AML-193 (cell line): ENCODE measurements at regions not wholly inside any gene's neighbourhood (a gene's known extent, or its start where the extent isn't known, plus 50 kb on each side); places are given as distances from the start of the nearest gene placed in this dataset.

Experiments
- DNase-seq, 2 experiments: peaks; one replicate each; lab custom pipeline; 2025; lab: John Stamatoyannopoulos, UW

DNA sequence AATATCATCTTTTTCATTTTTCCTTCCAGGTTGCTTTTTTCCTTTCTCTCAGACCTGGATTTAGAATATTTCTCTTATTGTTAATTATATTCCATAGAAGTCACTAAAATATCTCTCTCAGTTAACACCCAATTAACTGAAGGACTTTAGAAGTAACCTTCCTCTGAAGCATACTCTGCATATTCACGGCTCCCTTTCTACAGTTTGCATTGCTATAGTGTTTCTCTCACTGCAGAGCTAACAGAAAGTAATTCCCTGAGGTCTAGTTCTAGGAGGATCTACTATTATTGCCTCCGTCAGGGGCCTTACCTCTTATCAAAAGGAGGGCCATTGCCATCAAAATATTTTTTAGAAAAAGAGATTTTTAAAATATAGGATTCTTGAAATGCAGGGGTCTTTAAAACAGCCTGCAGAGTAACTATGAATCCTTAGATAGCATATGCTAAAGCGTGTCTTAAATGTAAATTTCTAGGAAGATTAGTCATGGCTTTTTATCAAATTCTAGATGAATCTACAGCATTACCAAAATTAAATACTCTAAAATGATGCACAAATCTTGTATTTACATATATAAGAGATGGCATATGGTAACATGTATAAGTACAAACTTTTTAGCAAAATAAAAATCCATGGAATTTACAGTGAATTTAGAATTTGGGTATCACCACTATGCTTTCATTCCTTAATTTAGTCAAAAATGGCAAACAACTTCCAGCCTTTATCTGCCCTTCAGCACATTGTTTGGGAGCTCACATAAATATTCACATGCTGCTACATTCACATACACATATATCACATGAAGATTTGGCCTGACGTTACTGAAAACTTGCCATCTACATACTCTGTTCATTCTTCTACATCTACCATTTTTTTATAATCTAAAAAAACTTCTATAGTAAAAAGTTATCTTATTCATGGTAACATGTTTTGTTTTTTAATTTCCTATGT is 696.8 kb downstream of the OTOL1 start:
- no peak for DNase-seq

DNA sequence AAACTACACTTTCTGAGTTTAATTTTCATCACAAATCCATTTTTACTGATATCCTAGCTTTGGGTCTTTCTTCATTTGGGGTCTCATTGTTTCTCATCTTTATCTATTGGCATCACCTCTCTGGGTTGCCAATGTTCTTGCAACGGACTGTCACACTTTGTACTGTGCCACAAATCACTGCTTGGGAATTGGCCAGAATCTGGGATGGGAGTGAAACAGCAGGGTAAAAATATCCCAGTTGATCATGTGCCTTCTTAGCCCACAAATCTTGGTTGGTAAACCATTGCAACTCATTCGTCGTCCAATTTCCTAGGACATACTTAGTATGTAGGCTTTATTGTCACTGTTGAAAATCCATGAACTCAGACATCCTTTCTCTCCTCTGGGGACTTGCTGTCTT is 698.5 kb downstream of the OTOL1 start:
- DNase-seq, result no peak

DNA sequence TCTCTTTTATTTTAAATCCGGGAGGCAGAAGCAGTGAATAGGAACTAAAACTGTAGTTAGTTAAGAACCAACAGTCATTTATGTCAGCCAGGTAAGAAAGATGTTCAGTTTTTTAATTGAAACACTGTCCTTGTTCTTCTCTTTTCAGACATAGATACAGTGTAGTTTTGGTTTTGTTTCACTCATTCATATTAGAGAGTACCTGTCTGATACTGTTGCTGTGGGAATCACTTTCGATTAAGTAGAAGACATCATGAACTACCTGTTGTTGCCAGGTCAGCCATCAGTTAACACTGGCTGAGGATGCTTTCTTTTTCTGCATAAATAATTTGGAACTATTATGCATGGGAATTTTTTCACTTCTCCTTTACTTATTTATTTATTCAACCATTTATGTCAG is 700.4 kb downstream of the OTOL1 start:
- no peak for DNase-seq

DNA sequence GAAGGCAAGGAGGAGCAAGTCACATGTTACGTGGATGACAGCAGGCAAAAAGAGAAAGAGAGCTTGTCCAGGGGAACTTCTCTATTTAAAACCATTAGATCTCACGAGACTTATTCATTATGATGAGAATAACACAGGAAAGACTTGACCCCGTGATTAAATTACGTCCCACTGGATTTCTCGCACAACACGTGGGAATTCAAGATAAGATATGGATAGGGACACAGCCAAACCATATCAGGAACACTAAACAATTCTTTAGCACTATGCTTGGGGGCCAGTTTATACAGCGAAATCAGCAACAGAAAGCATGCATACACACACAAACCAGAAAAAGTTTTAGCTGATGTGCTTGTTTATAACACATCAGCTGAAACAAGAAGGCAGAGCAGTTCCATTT is 704.2 kb downstream of the OTOL1 start:
- DNase-seq, result no peak

DNA sequence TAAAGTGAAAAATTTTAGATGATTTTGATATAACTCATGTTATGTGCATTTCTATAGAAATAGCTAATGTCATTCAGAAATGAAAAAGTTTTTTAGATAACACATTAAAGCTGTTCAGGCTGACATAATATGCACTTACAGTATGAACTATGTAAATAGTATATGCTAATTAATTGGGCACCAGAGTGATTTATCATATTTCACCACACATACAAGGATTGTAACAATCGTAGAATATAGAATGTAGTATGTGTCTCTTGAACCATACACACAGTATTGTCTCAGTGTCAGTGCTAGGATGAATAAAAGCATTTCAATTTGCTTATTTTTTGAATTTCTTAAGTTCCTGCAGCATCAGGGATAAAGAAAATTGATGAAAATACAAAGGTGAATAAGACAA is 710.0 kb downstream of the OTOL1 start:
- no peak for DNase-seq

DNA sequence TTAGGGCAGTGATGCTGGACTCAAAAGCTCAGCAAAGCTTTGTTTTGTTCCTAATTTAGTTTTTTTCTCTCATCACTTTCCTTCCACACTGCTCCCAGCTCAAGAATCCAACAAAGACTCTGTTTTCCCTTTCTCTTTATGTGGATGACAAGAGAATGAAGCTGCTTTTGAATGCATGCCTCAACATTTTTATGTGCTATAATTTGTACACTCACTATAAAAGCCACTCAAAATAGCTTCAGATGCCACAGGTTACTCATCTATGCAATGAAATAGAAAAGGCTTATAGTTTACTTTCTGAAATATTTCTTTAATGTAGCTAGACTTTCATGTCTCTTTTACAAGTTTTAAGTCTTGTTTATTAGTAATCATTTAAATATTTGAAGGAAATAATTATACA is 714.9 kb downstream of the OTOL1 start:
- no peak for DNase-seq

DNA sequence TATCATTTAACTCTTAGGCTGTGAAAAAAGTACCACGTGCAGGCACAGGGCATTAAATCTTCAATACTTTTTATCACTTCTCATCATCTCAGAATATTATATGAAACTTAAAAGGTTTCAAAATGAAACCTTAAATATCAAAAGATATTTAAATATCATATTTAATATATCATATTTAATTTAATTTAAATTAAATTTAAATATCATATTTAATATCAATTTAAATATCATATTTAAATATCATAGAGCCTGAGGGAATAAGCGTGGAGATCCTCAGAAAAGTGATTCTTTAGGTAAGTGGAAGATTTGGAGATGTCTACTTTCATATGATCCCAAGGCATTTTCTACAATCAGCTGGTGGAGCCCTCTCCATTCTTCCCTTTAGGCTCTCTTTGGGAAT is 716.6 kb downstream of the OTOL1 start:
- no peak for DNase-seq

DNA sequence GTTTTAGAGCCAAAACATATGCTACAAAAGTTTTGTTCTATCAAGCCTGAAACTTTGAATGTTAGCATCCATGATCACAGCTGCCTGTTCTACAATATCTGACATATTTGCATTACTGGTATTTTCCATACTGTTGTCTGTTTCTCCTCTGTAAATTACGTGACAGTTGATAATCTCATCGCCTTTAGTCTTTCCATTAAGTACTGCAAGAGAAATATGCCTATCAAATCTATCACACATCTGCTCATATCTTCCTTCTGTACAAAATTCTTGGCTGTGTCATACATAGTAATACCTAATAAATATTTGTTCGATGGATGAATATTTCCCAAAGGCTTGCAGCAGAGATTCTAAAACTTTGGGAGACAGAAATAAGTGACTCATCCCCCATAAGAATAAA is 717.3 kb downstream of the OTOL1 start:
- DNase-seq, result no peak

DNA sequence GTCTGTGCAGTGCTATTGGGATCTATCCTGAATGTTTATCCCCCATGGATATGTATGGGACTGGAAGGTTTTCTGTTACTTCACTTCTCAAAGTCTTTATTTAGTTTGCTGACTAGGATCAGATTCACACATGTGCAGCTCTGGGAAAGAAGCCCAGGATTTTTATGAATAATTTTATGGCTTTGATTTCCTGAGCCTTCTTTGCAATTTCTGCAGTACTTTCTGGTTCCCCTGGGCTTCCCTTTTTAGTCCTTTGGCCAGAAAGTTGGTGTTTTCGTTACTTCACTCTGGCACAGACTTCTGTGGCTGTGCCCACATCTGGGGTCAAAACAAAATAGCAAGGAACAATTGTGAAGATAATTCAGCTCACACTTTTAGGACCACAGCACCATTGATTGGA is 721.0 kb downstream of the OTOL1 start:
- DNase-seq, result no peak

DNA sequence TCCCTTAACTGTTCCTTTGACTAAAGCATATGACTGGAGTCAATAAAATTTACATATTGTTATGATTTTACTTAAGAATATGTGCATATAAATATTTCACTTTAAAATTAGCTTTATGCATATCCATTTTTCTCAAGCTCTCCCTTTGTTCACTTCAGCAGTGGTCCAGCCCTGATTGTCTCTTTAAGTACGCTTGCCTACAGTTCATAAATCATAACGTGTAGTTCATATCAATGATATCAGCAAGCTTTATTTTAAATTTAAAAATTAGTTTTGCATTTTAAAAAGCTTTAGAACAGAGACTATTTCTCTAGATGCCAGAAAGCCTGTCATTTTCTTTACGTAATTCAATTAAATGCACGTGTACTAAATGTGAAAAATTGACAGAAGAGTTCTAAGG is 721.9 kb downstream of the OTOL1 start:
- no peak for DNase-seq

DNA sequence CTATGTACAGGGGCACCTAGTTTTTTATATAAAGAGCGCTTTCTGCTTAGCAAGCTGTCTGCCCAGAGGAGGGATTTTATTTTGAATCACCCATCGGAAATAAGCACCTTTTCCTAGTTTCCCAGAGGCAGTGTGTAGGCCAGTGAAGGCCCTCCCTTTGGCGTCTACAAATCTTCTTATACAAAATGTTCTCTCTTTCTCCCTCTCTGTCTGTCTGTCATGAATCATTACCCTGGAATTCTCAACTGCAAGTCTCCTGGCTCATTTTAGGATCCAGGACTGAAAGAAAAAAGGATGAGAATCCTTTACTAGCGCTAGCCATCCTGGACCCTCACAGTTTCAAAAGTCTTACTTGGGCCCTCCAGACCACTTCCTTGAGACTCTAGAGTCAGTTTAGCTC is 728.1 kb downstream of the OTOL1 start:
- no peak for DNase-seq

DNA sequence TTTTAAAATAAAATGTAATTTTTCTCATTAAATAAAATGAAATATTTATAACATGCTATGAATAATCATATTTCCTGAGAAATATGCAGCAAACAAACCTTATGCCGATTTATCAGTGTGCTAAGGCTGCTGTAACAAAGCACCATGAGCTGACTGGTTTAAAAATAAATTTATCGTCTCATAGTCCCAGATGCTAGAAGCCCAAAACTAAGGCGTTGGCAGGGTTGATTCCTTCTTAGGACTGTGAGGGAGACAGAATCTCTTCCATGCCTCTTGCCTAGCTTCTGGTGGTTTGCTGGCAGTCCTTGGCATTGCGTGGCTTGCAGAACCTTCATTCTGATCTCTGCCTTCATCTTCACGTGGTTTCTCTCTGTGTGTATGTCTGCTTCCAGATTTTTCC is 740.3 kb downstream of the OTOL1 start:
- DNase-seq, result no peak

DNA sequence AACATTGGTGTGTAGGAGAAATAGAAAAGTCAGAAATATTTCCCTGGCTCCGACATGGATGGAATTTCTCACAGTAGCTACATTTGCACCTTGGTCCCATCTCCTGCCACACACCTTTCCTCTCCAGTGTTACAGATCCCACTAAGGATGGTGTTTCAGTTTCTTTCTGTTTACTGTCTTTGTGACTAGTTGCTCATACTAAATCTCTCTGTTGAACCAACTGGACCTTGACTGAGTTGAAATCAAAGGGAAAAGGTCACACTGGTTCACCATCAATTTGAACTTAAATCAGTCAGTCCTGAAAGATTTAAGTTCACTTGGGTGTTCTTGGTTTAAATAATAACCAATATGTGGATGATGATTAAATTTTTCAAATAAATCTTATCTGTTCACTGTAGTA is 754.2 kb downstream of the OTOL1 start:
- no peak for DNase-seq

DNA sequence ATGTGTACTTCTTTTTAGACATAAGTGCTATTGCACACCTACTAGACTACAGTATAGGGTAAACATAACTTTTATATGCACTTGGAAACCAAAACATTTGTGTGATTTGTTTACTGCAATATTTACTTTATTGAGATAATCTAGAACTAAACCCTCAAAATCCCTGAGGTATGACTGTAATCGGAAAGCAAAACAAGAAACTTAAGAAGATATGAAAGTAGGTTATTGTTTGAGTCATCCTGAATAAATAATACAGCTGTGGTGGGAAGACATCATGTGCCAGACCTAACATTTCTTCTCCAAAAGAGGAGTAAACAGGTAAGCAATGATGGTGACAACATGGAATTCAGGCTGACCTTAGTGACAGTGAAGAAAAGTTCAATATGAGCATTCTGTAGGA is 765.5 kb downstream of the OTOL1 start:
- DNase-seq, result no peak

DNA sequence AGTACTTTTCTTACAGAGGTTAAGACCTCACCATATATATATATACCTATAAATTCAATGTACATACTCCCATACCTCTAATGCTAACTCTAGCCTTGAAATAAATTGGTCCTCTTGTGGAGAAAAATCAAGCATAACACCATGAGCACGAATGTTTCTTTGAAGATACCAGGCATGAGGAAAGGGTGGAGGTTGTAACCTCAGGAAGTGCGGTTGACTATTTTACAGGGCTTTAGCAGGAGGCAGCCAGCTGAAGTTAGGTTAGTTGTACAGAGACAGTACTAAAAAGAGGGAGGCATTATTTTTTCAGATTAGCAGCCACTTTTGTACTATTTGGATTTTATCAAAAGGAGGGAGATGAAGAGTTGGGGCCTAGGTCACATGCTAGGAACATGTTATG is 767.0 kb downstream of the OTOL1 start:
- DNase-seq, result no peak

DNA sequence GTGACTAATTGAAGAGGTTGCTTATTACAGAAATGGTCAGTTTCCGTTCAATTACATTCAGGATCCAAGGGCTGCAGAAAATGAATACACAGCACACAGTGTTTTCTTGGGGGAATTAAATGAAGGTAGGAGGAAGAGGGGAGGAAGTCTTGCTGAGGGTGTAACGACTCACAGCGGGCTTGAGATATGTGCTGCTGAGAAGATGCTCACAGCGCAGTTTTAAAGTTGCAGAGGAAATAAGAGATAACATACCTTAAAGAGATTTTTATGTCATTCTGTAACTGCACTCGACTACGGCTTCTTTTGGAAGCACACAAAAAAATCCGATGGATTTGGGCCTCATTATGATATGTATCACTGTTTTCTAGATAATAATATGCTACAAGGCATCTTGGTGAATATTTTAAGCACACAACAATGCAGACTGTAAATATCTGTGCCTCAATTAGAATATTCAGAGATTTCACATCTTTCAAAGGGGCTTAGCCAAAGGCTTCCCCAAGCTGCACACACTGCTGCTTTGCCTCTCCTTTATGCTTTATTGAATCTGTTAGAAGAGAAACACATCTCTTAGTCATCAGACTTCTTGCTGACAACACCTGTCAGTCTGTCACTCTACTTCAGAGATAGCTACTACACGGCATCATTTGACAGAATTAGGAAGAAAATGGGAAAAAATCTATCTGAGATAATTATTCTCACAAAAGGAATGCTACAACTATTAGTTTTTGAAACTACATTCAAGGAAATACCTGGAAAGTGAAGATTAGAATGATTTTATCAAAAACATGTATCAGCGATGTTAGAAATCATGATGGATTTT is 773.2 kb downstream of the OTOL1 start:
- no peak for DNase-seq

DNA sequence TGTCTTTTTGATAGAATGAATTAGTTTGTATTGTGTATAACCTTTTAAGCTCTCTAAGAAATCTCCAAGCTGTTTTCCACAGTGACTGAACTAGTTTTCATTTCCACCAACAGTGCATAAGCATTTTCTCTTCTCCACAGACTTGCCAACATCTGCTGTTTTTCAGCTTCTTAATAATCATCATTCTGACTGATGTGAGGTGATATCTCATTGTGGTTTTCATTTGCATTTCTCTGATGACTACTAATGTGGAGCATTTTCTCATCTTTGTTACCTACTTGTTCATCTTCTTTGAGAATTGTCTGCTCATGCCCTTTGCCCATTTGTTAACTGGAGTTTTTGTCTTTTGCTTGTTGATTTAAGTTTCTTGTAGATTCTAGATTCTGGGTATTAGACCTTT is 777.5 kb downstream of the OTOL1 start:
- no peak for DNase-seq

DNA sequence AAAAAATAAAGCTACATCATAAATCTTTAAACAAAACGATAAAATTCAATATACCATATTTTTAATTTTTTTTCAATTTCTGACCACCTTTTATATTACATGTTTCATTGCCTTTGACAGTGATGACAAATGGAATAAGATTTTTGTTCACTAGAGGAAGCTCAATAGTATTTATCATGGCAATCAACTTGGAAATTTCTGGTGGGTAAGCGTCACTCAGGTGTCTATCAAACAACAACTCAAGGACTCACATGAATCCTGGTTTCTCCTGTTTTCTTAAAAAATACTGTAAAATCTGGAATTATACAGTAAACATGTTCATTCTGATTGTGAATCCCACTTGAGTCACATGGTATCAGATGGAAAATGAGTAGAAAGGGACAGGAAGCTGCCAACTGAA is 782.2 kb downstream of the OTOL1 start:
- DNase-seq, result no peak

DNA sequence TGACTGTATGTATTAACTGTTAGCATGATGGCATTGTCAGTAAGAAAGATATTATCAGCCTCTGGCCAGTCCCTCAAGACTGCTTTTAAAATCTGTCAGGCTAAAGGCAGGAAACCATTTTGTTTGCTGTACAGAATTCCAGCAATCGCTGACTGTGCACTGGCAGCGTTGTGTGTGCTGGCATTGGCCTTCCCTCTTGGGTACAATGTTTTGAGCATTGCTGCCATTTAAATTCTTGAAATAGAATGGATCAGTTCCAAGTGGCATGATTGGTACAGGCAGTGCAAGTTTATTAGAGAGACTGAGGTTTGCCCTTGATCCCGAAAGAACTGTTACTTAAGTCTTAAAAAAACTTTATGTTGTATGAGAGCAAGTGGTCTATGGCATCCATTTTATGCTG is 788.7 kb downstream of the OTOL1 start:
- DNase-seq, result no peak

DNA sequence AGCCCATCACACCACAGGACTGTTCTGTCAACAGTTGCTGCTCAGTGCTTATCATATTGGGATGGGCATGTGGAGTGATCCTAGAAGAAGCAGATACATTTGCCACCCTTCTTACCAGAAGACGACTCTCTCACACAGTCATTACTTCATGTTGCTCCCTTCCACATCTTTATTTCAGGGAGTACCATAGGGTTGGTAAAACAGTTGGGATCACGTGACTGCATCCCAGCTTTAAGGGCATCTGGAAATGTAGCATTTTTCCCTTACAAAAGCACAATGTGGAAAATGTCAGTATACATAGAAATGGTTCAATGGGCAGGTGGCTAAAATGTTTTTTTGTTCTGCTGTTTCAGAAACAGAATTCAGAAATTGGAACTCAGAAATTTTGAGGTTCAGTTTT is 791.0 kb downstream of the OTOL1 start:
- DNase-seq, result no peak

DNA sequence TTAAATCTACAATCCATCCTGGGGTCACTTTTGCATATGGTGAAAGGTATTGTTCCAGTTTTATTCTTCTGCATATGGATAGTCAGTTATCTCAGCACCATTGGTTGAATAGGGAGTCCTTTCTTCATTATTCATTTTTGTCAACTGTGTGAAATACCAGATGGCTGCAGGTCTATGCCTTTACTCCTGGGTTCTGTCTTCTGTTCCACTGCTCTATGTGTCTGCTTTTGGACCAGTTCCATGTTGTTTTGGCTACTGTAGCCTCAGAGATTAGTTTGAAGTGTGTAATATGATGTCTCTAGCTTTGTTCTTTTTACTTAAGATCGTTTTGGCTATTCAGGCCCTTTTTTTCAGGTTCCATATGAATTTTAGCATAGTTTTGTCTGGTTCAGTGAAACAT is 795.8 kb downstream of the OTOL1 start:
- no peak for DNase-seq

DNA sequence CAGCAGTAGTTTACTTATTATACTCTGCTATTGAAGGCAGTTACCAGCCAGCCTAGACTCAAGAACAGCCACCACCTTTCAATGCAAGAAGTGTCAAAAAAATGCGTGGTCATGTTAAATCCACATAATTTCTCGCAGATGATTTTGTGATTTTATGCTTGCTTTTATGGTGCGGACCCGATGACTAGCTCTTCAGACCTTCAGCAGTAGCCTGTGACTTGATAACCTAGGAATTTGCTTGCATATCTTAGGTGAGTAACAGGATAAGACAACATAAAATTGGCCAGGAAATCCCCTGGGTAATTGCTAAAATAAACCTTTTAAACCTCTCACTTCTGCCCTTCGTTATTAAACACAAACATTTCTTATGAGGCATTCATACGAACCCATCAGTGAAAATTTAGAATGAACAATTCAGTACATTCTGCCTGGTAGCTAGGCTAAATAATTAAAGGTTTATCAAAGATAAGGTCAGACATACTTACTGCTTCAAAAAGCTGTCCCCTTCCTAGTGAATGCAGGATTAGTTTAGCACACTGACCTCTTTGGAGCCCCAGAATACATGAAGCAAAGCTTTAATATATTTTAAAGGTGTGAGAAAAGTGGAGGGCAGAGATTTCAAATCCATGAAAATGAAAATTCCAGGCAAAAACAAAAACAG is 798.8 kb downstream of the OTOL1 start:
- no peak for DNase-seq
